ENCODE measurements at regions not wholly inside any gene's neighbourhood (a gene's known extent, or its start where the extent isn't known, plus 50 kb on each side); places are given as distances from the start of the nearest gene placed in this dataset.

- Mint-ChIP-seq H3K27ac (no peak overlapping the region), H3K4me1 (peaks cover 6% of the 10 kb centered on the region in 2 donors), H3K4me3 (no peak overlapping the region), H3K9me3 (no peaks in the 10 kb centered on the region), H3K36me3 (no peaks in the 10 kb centered on the region), H3K27me3 (ENCODE audit: low read depth in 3 of 3) (peaks cover 0 to 11% (median 1%) of the 10 kb centered on the region in 3 donors)
- DNase-seq, result no peak
Measured at GRCh38 chr4:146032234-146032860, 93.7 kb upstream of the ZNF827 start.

GRCh38 chr4:146029939-146030710 is 91.5 kb upstream of the ZNF827 start:
- H3K27ac Mint-ChIP-seq, result no peak overlapping the region
- no peak overlapping the region for H3K4me3 Mint-ChIP-seq
- peak in 1 of 3 donors; percentile 3 for DNase-seq
- H3K36me3 Mint-ChIP-seq, result no peaks in the 10 kb centered on the region
- H3K27me3 Mint-ChIP-seq (ENCODE audit: low read depth in 3 of 3), result peaks cover 0 to 14% (median 1%) of the 10 kb centered on the region in 3 donors
- H3K4me1 Mint-ChIP-seq, result peaks cover 6% of the 10 kb centered on the region in 2 donors
- no peaks in the 10 kb centered on the region for H3K9me3 Mint-ChIP-seq

- Mint-ChIP-seq H3K27me3 (ENCODE audit: low read depth in 3 of 3) (peaks cover 0 to 14% (median 1%) of the 10 kb centered on the region in 3 donors), H3K4me3 (no peak overlapping the region), H3K4me1 (peaks cover 6 to 9% of the 10 kb centered on the region in 2 donors), H3K9me3 (no peaks in the 10 kb centered on the region), H3K36me3 (no peaks in the 10 kb centered on the region), H3K27ac (no peak overlapping the region)
- DNase-seq, result no peak
Measured at GRCh38 chr4:146029147-146029546, 90.5 kb upstream of the ZNF827 start.

- Mint-ChIP-seq H3K4me1 (peaks cover 11 to 16% of the 10 kb centered on the region in 2 donors), H3K36me3 (no peaks in the 10 kb centered on the region), H3K27me3 (ENCODE audit: low read depth in 3 of 3) (peaks cover 0 to 11% (median 2%) of the 10 kb centered on the region in 3 donors), H3K4me3 (no peak overlapping the region), H3K9me3 (no peaks in the 10 kb centered on the region), H3K27ac (no peak overlapping the region)
- DNase-seq, result no peak
Measured at GRCh38 chr4:146027761-146028160, 89.1 kb upstream of the ZNF827 start.

- peaks cover 0 to 3% (median 0%) of the 10 kb centered on the region in 6 donors for H3K9me3 Mint-ChIP-seq
- peaks cover 5 to 10% of the 10 kb centered on the region in 2 donors for H3K4me1 Mint-ChIP-seq
- H3K4me3 Mint-ChIP-seq, result no peak overlapping the region
- H3K27ac Mint-ChIP-seq, result no peak overlapping the region
- peaks cover 0 to 12% (median 5%) of the 10 kb centered on the region in 3 donors for H3K27me3 Mint-ChIP-seq (ENCODE audit: low read depth in 3 of 3)
- H3K36me3 Mint-ChIP-seq, result no peaks in the 10 kb centered on the region
- DNase-seq, result no peak
Measured at GRCh38 chr4:146023334-146023967, 84.8 kb upstream of the ZNF827 start.

- H3K9me3 Mint-ChIP-seq, result peaks cover 0 to 5% (median 0%) of the 10 kb centered on the region in 6 donors
- no peaks in the 10 kb centered on the region for H3K36me3 Mint-ChIP-seq
- H3K4me3 Mint-ChIP-seq, result no peak overlapping the region
- peaks cover 0 to 11% (median 7%) of the 10 kb centered on the region in 3 donors for H3K27me3 Mint-ChIP-seq (ENCODE audit: low read depth in 3 of 3)
- H3K4me1 Mint-ChIP-seq, result peaks cover 5 to 10% of the 10 kb centered on the region in 2 donors
- no peak overlapping the region for H3K27ac Mint-ChIP-seq
- no peak for DNase-seq
Measured at GRCh38 chr4:146022541-146022940, 83.9 kb upstream of the ZNF827 start.

- Mint-ChIP-seq H3K27ac (no peak overlapping the region), H3K4me3 (no peak overlapping the region), H3K9me3 (peaks cover 0 to 10% (median 0%) of the 10 kb centered on the region in 6 donors), H3K4me1 (no peaks in the 10 kb centered on the region), H3K27me3 (ENCODE audit: low read depth in 3 of 3) (peaks cover 0 to 9% (median 5%) of the 10 kb centered on the region in 3 donors), H3K36me3 (no peaks in the 10 kb centered on the region)
- DNase-seq, result no peak
Measured at GRCh38 chr4:146018247-146018646, 79.6 kb upstream of the ZNF827 start.

GRCh38 chr4:146004730-146005129 is 66.1 kb upstream of the ZNF827 start:
- H3K27ac Mint-ChIP-seq, result no peak overlapping the region
- H3K9me3 Mint-ChIP-seq, result peaks cover 3 to 21% (median 13%) of the 10 kb centered on the region in 6 donors
- no peaks in the 10 kb centered on the region for H3K4me1 Mint-ChIP-seq
- H3K4me3 Mint-ChIP-seq, result no peak overlapping the region
- peaks cover 0 to 5% (median 3%) of the 10 kb centered on the region in 3 donors for H3K36me3 Mint-ChIP-seq
- peaks cover 0 to 6% (median 3%) of the 10 kb centered on the region in 3 donors for H3K27me3 Mint-ChIP-seq (ENCODE audit: low read depth in 3 of 3)
- no peak for DNase-seq

- DNase-seq, result no peak
- Mint-ChIP-seq H3K4me1 (no peaks in the 10 kb centered on the region), H3K36me3 (no peaks in the 10 kb centered on the region), H3K4me3 (no peak overlapping the region), H3K9me3 (no peaks in the 10 kb centered on the region), H3K27me3 (ENCODE audit: low read depth in 3 of 3) (peaks cover 0 to 9% (median 2%) of the 10 kb centered on the region in 3 donors), H3K27ac (no peak overlapping the region)
Measured at GRCh38 chr4:145988628-145989027, 50.0 kb upstream of the ZNF827 start.

All from immature natural killer cell (primary cell).